Epithelial cell of esophagus (primary cell): ENCODE measurements at regions not wholly inside any gene's neighbourhood (a gene's known extent, or its start where the extent isn't known, plus 50 kb on each side); places are given as distances from the start of the nearest gene placed in this dataset.

Experiments
- DNase-seq: peaks from one replicate; pipeline ENCODE4 v3.0.0; 2010; ENCODE audit warnings: low read depth
- H3K4me3 ChIP-seq: 2 replicates; pipeline ENCODE4 v1.5.1; 2011; ENCODE audit warnings: mild to moderate bottlenecking, low read length, control low read depth
- CTCF ChIP-seq: IDR thresholded peaks from 2 replicates; pipeline ENCODE4 v1.5.1; 2011; ENCODE audit warnings: low read depth, mild to moderate bottlenecking, low read length, control low read depth, inconsistent platforms; ENCODE audit not compliant: insufficient read depth; ENCODE audit errors: missing control alignments

GRCh38 chr3:145942052-145942451 lies 218.9 kb downstream of the PLOD2 start:
- DNase-seq = peak; percentile 22
- H3K4me3 ChIP-seq = no peak overlapping the region
- no peak for TF ChIP-seq CTCF

GRCh38 chr3:145943952-145944351 lies 217.0 kb downstream of the PLOD2 start:
- H3K4me3 ChIP-seq = no peak overlapping the region
- no peak for DNase-seq
- TF ChIP-seq CTCF = no peak

GRCh38 chr3:145951441-145951840 lies 209.5 kb downstream of the PLOD2 start:
- no peak for DNase-seq
- no peak overlapping the region for H3K4me3 ChIP-seq
- no peak for TF ChIP-seq CTCF

- no peak for TF ChIP-seq CTCF
- H3K4me3 ChIP-seq = no peak overlapping the region
- DNase-seq = peak; percentile 59
These were observed 208.4 kb downstream of the PLOD2 start for GRCh38 chr3:145952536-145952935.

GRCh38 chr3:145953316-145953715 lies 207.7 kb downstream of the PLOD2 start:
- H3K4me3 ChIP-seq = no peak overlapping the region
- TF ChIP-seq CTCF = no peak
- DNase-seq = no peak

GRCh38 chr3:145959457-145960088 lies 201.4 kb downstream of the PLOD2 start:
- TF ChIP-seq CTCF = no peak
- no peak for DNase-seq
- H3K4me3 ChIP-seq = no peak overlapping the region

- no peak overlapping the region for H3K4me3 ChIP-seq
- DNase-seq = no peak
- TF ChIP-seq CTCF = no peak
These were observed 197.9 kb downstream of the PLOD2 start for GRCh38 chr3:145963111-145963510.
